Urothelium cell line (cell line): ENCODE measurements at regions not wholly inside any gene's neighbourhood (a gene's known extent, or its start where the extent isn't known, plus 50 kb on each side); places are given as distances from the start of the nearest gene placed in this dataset.
"Not testable (repeated sequence)": the region's sequence is repeated elsewhere in the genome, so short reads cannot be mapped to it uniquely, and the experiment has no call there.

Source experiments
- DNase-seq: peaks from one replicate; pipeline ENCODE4 v3.0.0; 2011; ENCODE audit warnings: low spot score, mixed read lengths
- FAIRE-seq: peaks from 2 replicates; lab custom pipeline; 2011; peaks lifted over from hg19 to GRCh38; lab: Jason Lieb, UNC

DNA sequence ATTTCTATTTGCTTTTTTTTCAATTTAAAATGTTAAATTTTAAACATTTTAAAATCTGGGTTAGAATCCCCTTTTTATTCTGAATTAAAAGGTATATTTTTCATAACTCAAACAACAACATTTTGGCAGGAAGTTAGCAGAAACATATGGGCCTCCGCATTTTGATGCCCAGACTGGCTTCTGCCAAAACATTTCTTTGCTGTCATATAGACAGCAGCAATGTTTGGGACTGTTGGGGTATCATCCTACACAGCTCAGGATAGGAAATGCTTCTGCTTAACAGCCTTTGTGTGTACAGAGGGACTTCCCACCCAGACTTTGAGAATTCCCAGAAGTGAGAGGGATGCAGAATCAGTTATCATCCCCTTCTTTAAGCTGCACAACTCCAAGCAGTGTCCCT is 155.4 kb upstream of the PARD3B start:
- FAIRE-seq (no peak), DNase-seq (no peak)

DNA sequence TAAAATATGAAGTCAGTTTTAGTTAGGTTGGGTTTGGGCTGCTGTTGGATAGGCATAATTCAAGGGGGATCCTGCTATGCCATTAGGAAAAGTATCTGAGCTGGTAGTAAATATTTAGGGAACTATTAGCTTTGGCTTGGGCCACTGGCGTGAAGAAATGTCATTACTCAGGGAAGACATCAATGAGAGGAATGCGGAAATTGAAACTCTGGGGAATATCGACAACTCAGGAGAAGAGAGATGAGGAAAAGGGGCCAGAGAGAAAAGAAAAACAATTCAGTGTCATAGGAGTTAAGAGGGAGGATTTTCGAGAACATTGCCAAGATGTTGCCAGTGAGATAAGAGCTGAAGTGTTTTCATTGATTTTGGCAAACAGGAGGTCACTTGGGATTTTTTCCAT is 149.7 kb upstream of the PARD3B start:
- FAIRE-seq (no peak), DNase-seq (no peak)

DNA sequence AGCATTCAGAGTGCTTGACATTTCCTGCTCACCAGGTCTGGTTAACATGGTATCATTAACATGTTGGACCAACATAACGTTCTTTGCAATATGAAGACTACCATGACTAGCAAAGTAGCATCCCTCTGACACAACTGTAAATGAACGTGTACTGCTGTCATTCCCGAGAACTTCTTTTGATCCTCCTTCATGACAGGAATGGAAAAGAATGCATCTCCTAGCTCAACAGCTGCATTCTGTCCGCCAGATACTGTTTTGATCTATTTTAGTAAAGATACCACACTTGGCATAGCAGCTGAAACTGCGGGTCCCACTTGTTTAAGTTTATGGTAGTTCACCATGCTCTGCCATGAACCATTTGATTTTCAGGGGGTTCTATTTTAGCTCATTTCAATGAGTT is 144.2 kb upstream of the PARD3B start:
- DNase-seq, result no peak
- FAIRE-seq, result no peak

DNA sequence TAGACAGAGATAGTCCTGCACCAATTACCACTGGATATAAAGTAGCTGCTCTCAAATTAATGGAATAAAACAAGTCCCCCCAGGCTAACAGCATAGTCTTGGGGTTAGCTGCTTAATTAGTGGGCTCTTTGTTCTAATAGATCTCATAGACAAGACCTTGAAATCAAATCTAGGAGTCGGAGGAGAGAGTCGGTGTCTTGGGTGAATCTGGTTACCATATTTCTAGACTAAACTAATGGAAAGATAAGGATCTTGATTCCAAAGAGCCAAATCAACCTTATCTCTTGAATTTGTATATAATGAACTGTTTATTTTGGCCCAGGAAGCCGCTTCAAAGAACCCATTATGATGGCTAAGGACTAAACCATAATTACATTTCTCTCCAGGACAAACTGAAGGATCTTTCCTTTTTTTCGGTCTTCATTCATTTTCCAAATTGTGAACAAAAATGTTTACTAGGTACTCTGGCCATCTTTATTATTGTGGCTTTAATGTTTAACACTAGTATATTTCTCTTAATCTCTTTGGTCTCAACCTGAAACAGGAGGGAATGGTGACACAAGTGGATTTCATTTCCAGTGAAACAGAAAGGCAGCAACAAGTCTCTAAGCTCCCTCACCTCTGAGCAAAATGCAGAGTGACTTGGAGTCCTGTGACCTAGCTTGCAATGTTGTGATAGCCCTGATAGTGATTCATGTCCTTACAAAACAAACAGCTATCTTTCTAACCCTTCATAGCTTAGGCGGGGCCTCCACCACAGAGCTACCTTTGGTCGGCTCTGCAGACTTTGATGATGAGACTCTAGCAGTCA is 137.9 kb upstream of the PARD3B start:
- FAIRE-seq, result no peak
- no peak for DNase-seq

DNA sequence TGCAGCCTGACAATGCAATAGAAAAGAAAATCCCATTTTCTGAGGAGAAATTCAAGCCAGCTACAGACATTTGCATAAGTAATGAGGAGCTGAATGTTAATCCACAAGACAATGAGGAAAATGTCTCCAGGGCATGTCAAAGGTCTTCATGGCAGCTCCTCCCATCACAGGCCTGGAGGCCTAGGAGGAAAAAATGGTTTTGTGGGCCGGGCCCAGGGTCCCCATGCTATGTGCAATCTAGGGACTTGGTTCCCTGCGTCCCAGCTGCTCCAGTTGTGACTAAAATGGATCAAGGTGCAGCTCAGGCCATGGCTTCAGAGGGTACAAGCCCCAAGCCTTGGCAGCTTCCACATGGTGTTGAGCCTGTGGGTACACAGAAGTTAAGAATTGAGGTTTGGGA is 132.5 kb upstream of the PARD3B start:
- not testable (repeated sequence) for FAIRE-seq, DNase-seq

DNA sequence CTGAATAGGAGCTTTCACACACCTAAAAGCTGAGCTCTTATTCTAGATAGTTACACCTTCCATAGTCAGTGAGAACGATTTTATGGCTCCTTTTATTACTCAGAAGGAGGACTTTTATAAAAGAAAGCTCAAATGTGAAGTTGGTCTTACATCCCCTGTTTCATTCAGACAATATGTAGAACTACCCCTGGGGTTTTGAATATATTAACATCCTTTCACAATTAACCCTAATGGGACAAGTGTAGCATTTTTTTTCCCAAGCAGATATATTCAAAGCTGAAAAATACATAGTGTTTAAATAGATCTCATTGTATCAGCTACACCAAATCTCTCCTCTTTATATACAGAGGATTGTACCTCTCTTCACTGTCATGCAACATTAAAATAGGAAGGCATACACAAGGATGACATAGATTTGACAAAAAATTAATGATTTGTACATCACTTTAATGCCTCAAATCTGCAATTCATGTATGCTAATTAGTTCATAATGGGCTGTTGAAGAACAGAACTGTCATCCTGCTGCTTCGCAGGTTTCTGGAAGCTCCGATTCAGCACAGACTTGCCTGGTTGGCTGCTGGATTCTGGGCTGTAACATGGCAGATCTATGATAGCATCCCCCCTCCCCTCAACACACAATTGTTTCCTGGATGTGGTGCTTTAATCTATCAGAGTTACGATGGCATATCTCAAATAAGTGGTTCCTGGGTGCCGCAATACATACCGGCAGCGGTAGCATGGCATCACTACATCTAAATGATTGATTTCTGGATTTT is 129.7 kb upstream of the PARD3B start:
- FAIRE-seq (no peak), DNase-seq (no peak)

DNA sequence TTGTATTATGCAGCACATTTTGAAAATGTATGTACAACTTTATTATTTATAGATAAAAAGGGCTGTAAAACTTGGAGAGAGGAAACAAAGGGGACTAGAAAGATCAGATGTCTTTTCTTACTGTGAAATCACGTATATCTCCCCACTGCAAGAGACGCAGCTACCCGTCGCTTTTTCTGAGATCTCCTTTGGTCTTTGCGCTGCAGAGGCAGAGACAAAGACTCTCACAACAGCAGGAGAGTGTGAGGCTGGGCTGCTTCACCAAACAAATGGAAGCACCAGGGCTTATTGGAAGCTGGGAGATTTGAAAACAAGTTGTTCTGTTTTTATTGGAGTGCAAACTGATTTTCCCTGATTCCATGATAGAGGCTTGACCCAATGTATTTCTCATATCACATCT is 129.0 kb upstream of the PARD3B start:
- no peak for FAIRE-seq
- no peak for DNase-seq

DNA sequence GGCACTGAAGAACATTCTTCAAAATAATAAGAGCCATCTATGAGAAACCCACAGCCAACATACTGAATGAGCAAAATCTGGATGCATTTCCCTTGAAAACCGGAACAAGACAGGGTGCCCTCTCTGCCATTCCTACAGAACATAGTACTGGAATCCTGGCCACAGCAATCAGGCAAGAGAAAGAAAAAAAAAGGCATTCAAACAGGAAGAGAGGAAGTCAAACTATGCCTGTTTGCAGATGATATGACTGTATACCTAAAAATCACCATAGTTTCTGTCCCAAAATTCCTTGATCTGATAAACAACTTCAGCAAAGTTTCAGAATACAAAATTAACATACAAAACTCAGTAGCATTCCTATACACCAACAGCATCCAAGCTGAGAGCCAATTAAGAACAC is 119.5 kb upstream of the PARD3B start:
- no peak for DNase-seq
- FAIRE-seq, result no peak

DNA sequence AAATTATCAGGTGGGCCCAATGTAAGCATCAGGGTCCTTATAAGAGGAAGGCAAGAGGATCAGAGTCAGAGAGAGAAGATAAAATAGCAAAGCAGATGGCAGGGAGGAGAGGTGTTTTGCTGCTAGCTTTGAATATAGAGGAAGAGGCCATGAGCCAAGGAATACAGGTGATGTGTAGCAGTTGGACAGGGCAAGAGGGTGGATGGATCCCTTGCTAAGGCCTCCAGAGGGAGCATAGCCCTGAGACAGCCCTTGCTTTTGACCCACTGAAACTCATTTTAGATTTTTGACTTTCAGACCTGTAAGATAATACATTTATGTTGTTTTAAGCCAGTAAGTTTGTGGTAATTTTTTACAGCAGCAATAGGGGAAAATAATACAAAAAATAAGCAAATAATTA is 116.6 kb upstream of the PARD3B start:
- FAIRE-seq (no peak), DNase-seq (no peak)

DNA sequence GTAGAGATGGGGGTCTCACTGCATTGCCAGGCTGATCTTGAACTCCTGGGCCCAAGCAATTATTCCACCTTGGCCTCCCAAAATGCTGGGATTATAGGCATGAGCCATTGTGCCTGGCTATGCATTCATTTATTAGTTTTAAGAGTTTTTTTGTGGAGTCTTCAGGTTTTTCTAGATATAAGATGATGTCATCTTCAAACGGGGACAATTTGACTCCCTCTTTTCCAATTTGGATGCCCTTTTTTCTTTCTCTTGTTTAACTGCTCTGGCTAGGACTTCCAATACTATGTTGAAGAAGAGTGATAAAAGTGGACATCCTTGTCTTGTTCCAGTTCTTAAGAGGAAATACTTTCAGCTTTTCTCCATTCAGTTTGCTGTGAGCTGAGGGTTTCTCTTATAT is 113.7 kb upstream of the PARD3B start:
- FAIRE-seq (no peak), DNase-seq (no peak)

DNA sequence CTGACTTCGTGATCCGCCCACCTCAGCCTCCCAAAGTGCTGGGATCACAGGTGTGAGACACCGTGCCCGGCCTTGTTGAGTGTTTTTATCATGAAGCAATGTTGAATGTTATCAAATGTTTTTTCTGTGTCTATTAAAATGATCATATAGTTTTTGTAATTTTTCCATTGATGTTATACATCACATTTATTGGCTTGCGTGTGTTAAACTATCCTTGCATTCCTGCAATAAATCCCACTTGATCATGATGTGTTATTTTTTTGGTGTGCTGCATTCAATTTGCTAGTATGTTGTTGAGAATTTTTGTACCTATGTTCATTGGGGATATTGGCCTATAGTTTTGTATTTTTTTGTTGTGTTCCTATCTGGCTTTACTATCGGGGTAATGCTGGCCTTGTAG is 113.1 kb upstream of the PARD3B start:
- FAIRE-seq (no peak), DNase-seq (no peak)

DNA sequence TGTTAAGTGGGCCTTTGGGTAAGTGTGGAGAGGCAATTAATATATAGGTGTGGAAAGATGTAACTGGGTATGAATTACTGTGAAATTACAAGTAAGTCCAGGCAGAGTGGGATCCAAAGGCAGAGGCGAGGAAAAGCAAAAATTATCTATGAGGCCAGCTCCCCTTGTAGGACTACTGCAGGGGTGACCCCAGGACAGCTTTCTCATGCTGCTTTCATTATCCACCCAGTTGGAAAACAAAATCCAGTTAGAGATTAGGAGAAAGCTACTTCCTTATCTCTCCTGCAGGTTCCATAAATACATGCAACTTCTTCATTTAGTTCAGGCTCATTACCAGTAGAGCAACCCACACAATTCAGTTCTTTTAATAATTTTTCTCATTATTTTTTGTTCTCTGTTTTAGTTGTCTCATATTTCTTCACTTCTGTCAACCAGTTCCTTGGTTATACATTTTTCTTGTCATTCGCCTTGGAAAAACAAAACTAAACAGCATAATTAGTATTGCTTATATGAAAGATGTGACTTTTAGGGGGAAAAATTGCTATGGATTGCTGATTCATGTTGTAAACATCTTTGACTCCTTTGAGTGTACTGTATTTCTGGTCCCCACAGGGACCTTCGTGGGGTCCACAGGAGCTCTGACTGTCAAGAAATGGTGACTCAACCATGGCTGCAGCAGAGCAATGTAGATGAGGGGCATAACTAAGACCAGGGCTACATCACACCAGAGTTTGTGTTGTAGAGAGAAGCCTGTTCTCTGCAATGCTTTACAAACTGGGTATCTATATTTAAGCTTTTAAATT is 110.4 kb upstream of the PARD3B start:
- DNase-seq, result no peak
- FAIRE-seq, result no peak

DNA sequence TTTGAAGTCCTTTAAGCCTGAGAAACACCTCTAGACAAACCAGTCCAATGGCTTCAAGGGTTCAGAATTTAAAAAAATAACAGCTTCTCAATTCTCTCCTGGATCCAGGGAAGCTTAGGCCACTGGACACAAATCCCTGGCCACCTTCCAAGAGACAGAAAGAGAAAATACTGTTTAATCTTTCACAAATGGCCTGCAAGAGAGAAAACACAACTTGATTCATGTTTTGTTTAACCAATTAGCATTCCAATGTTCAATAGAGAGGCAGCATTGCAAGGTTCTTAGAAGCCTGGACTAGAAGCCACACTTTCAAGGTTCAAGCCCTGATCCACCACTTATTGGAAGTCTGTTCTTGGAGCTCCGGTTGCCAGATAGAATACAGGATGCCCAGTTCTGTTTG is 109.0 kb upstream of the PARD3B start:
- FAIRE-seq (no peak), DNase-seq (no peak)

DNA sequence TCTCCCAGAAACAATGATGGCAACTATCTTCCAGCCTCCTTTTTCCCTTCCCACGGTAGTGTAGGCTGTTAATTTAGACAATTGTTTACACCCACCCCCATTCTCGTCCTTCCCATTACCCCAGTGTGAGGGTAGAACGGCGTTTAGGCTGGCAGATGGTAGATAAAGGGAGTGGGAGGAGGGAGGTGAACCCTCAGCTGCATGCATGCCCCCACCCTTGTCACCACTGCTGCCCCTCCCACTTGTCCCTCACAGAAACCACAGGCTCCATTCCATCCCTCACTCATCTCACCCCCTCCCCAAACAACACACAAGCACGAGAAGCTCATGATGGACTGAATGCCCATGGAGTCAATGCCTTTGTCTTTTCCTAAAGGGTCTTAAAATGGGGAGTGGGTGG is 107.9 kb upstream of the PARD3B start:
- FAIRE-seq (no peak), DNase-seq (no peak)

DNA sequence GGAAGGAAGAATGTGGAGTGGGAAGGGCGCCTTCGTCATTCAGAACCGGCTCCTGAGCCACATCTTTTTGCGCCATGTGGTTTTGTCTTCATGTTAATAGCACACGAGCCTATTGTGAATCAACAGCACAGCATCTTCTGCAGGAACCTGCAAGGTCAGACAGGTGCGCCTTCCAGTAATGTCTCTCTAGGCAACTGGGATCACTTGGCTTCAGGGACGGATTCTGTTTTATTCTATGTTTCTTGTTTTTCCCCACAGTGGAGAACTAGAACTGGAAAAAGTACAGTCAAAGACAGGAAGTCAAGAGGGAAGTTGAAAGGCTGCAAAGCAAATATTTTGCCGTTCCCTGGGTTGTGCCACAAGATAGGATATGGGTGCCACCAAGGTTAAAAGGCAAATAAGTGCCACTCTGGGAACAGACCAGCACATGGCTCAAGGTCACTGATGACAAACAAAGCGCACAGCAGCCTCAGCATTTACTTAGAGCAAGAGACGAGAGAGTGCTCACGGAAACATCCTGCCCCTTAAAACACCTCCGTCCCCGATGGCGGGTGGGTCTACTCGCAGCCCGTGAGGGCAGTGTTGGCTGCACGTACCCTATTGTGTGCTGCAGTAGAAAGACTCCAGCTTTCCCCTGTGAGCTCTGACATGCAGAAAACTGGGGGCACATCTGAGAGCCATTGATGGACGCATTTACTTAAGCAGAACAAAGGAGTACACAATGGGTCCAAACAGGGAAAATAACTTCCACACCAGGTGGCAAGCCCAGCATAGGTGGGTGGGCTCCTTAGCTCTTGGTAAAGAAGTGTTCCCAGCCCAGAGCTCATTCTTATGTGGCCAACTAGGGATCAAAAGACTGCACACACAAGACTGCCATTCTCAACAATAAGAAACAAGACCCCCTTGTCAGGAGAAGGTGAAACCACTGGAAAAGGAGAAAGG is 107.2 kb upstream of the PARD3B start:
- DNase-seq (no peak), FAIRE-seq (no peak)

DNA sequence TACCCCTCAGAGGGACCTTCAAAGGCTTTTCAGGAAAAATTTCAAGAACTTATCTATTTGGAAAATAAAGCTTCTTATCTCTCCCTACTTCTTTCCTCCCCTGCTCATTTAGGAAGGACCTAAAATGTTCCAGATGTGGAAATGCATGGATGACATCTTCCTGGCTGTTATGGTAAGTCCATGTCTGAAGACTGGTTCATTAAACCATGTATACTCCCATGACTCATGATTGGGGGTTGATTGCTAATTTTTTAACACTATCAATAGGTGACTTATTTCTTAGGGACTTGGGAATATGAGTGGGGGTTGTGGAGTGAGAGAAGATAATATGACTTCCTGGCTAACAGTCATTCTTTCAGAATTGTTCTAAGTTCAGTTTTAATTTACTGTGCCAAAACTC is 104.0 kb upstream of the PARD3B start:
- FAIRE-seq (no peak), DNase-seq (no peak)

DNA sequence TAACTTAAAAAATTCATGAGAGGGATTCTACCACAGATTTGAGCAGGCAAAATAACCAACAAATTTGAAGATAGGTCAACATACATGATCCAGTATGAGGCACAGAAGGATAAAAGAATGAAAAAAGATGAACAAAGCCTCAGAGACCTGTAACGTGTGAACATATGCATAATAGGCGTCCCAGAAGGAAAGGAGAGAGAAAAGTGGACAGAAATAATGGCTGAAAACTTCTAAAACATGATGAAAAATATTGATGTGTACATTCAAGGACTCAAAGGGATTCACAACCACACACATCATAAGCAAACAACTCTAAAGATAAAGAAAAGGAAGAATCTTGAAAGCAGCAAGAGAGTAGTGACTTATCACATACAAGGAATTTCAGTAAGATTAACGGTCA is 100.1 kb upstream of the PARD3B start:
- DNase-seq (no peak), FAIRE-seq (no peak)

DNA sequence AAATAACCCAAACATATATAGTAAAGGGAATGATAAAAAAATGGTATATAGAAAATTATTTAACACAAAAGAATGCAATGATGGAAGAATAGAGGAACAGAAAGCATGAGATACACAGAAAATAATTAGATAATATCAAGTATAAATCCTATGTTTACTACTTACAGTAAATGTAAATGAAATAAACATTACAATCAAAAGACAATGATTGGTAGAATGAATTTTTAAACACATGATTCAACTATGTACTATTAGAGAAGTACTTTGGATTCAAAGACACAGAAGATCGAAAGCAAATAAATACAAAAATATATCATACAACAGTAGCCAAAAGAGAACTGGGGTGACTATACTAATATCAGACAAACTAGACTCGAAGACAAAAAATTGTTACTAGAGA is 97.6 kb upstream of the PARD3B start:
- FAIRE-seq, result no peak
- no peak for DNase-seq

DNA sequence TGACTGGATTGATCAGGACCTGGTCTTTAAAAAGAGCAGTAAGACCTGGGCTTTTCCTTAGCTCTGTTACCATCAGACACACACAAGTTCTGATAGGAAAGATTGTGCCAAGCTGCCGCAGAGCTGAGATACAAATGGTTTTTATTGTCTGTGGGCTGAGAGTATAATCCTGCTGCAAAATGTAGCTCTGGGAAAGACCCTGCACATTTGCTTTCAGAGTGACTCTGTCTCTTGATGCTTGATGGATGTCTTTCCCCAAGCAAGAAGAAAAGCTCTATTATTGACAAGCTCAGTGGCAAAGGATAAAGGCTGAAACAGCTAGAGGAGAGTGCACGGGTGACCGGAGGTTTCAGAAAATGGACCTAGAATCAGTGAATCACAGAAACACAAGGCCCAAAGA is 95.3 kb upstream of the PARD3B start:
- FAIRE-seq, result no peak
- no peak for DNase-seq

DNA sequence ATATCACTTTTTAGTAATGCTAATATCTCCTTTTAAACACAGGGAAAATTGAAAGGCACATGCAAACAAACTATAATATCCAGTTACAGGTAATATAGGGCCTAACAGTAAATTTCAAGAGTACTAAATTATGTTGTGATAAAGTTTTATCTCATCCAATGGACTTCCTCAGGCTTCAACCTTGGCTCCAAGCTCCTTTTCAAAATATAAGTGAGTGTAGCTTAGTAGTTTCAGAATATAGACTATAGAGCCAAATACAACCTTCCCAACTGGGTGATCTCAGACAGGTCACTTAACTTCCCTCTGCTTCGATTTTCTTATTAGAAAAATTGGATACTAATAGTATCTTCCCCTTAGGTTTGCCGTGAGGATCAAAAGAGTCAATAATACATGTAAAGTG is 93.5 kb upstream of the PARD3B start:
- DNase-seq (no peak), FAIRE-seq (no peak)
